Frontal cortex (tissue), 3 donors: ENCODE measurements at regions not wholly inside any gene's neighbourhood (a gene's known extent, or its start where the extent isn't known, plus 50 kb on each side); places are given as distances from the start of the nearest gene placed in this dataset.
"Not testable (repeated sequence)": the region's sequence is repeated elsewhere in the genome, so short reads cannot be mapped to it uniquely, and the experiment has no call there.

Experiments
- DNase-seq, 2 donors: peaks; one replicate each; pipeline ENCODE4 v3.0.0; 2012; ENCODE audit warnings: low spot score in 2 of 2
- FAIRE-seq: peaks from 2 replicates; lab custom pipeline; 2012; peaks lifted over from hg19 to GRCh38; lab: Jason Lieb, UNC
- donor health status: control.
- donor health status: control.
- donor health status: control.

GRCh38 chr4:24180586-24180985 lies 290.7 kb upstream of the PPARGC1A start:
- no peak for FAIRE-seq
- no peak for DNase-seq

- DNase-seq, result no peak
- no peak for FAIRE-seq
These were observed 289.5 kb upstream of the PPARGC1A start for GRCh38 chr4:24179201-24179840.

- not testable (repeated sequence) for FAIRE-seq, DNase-seq
These were observed 287.6 kb upstream of the PPARGC1A start for GRCh38 chr4:24177443-24177842.

- DNase-seq (no peak), FAIRE-seq (no peak)
These were observed 285.9 kb upstream of the PPARGC1A start for GRCh38 chr4:24175707-24176106.

- DNase-seq (no peak), FAIRE-seq (no peak)
These were observed 284.8 kb upstream of the PPARGC1A start for GRCh38 chr4:24174602-24175001.

GRCh38 chr4:24172406-24172805 lies 282.6 kb upstream of the PPARGC1A start:
- FAIRE-seq (no peak), DNase-seq (no peak)

GRCh38 chr4:24169956-24170355 lies 280.1 kb upstream of the PPARGC1A start:
- no peak for FAIRE-seq
- no peak for DNase-seq

- FAIRE-seq (no peak), DNase-seq (no peak)
These were observed 278.8 kb upstream of the PPARGC1A start for GRCh38 chr4:24168658-24169057.

GRCh38 chr4:24166501-24166900 lies 276.7 kb upstream of the PPARGC1A start:
- DNase-seq (no peak), FAIRE-seq (no peak)

GRCh38 chr4:24164797-24165196 lies 274.9 kb upstream of the PPARGC1A start:
- FAIRE-seq (no peak), DNase-seq (no peak)

GRCh38 chr4:24164054-24164693 lies 274.3 kb upstream of the PPARGC1A start:
- DNase-seq, result no peak
- FAIRE-seq, result no peak

GRCh38 chr4:24163314-24163713 lies 273.5 kb upstream of the PPARGC1A start:
- DNase-seq (no peak), FAIRE-seq (no peak)

- no peak for DNase-seq
- no peak for FAIRE-seq
These were observed 270.5 kb upstream of the PPARGC1A start for GRCh38 chr4:24160358-24160757.

- no peak for FAIRE-seq
These were observed 268.2 kb upstream of the PPARGC1A start for GRCh38 chr4:24158031-24158430.

GRCh38 chr4:24150034-24150433 lies 260.2 kb upstream of the PPARGC1A start:
- DNase-seq (no peak), FAIRE-seq (no peak)

More at GRCh38 chr4:24158031-24158430, 268.2 kb upstream of the PPARGC1A start:
- no peak for DNase-seq

- FAIRE-seq (no peak), DNase-seq (no peak)
These were observed 256.3 kb upstream of the PPARGC1A start for GRCh38 chr4:24146127-24146526.

GRCh38 chr4:24145591-24145990 lies 255.7 kb upstream of the PPARGC1A start:
- DNase-seq, result no peak
- no peak for FAIRE-seq

GRCh38 chr4:24144381-24144780 lies 254.5 kb upstream of the PPARGC1A start:
- DNase-seq (no peak), FAIRE-seq (no peak)

GRCh38 chr4:24143741-24144140 lies 253.9 kb upstream of the PPARGC1A start:
- DNase-seq (no peak), FAIRE-seq (no peak)

- DNase-seq (no peak), FAIRE-seq (no peak)
These were observed 252.0 kb upstream of the PPARGC1A start for GRCh38 chr4:24141836-24142235.

GRCh38 chr4:24140892-24141291 lies 251.0 kb upstream of the PPARGC1A start:
- DNase-seq, result no peak
- FAIRE-seq, result no peak
